ENCODE measurements at regions not wholly inside any gene's neighbourhood (a gene's known extent, or its start where the extent isn't known, plus 50 kb on each side); places are given as distances from the start of the nearest gene placed in this dataset.

DNA sequence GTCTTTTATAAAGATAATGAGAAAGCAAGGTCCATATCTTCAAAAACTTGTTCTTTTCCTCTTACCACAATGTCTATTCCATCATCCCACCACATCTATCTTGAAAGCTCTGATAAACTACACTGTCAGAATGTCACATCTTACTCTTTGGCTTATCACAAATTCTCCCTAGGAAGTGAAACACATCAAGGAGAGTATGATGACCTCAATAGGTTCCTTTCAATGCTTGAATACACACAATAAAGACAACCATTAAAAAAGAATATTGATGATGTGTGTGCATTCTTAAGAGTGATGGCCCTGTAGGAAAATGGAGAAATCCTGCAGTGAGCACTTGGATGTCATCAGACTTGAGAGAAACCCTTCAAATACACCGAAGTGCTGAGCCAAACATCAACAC lies 918.1 kb upstream of the SORCS1 start:
- Histone ChIP-seq H3K18ac (ENCODE audit: extremely low read depth, low read length) (no peak overlapping the region), H3K4ac (replicated peaks; ENCODE audit: insufficient read length, low read depth, low read length) (no peak overlapping the region), H4K20me1 (replicated peaks in 1 of 2; ENCODE audit: control insufficient read depth in 1 of 2, insufficient read depth in 2 of 2, low read length in 2 of 2) (no peaks in the 10 kb centered on the region), H4K8ac (ENCODE audit: extremely low read depth, insufficient read depth, low read length) (no peak overlapping the region), H2BK20ac (ENCODE audit: low read length) (no peak overlapping the region), H2AK5ac (ENCODE audit: low read depth, low read length) (no peak overlapping the region), H3K4me1 (replicated peaks in 1 of 4; ENCODE audit: control insufficient read depth in 3 of 4, insufficient read depth in 4 of 4, low read length in 3 of 4) (peaks cover 0 to 3% (median 0%) of the 10 kb centered on the region in 4 experiments; a peak in 1 of 7 replicates), H2BK5ac (ENCODE audit: low read depth, low read length) (no peak overlapping the region), H3K79me2 (ENCODE audit: control insufficient read depth in 1 of 2, insufficient read depth in 2 of 2, low read length in 2 of 2) (no peaks in the 10 kb centered on the region), H4K91ac (replicated peaks; ENCODE audit: insufficient read length, low read length) (no peak overlapping the region), H3K4me3 (ENCODE audit: extremely low read depth in 1 of 4, insufficient read depth in 2 of 4, low read depth in 3 of 4, low read length in 4 of 4) (no peak overlapping the region), H2BK120ac (replicated peaks; ENCODE audit: low read depth, low read length) (no peak overlapping the region), H2BK12ac (ENCODE audit: low read depth, low read length) (no peak overlapping the region), H3K9ac (replicated peaks in 1 of 4; ENCODE audit: extremely low read depth in 1 of 4, low read depth in 3 of 4, low read length in 3 of 4) (no peak overlapping the region), H3K27ac (ENCODE audit: low read depth, low read length) (no peak overlapping the region), H2BK15ac (ENCODE audit: low read length) (no peak overlapping the region), H3K9me3 (ENCODE audit: insufficient read depth in 2 of 2, low read depth in 1 of 2, low read length in 1 of 2) (no peaks in the 10 kb centered on the region), H4K5ac (ENCODE audit: insufficient read length, low read depth, low read length) (no peak overlapping the region), H2AFZ (ENCODE audit: low read length) (no peak overlapping the region), H3K23me2 (ENCODE audit: low read depth, low read length) (no peaks in the 10 kb centered on the region), H3K79me1 (ENCODE audit: low read depth, low read length) (no peaks in the 10 kb centered on the region), H3K4me2 (ENCODE audit: insufficient read depth in 1 of 2, low read depth in 2 of 2, low read length in 2 of 2) (no peak overlapping the region), H3K56ac (replicated peaks; ENCODE audit: insufficient read length, low read depth, low read length) (no peak overlapping the region), H3K23ac (ENCODE audit: insufficient read length) (no peak overlapping the region), H3K14ac (ENCODE audit: insufficient read length) (no peak overlapping the region), H3K36me3 (ENCODE audit: control insufficient read depth in 2 of 4, insufficient read depth in 4 of 4, low read length in 3 of 4) (no peaks in the 10 kb centered on the region), H3K27me3 (replicated peaks in 1 of 4; ENCODE audit: control insufficient read depth in 3 of 4, extremely low read depth in 1 of 4, insufficient read depth in 3 of 4, low read length in 3 of 4) (peaks cover 0 to 1% (median 0%) of the 10 kb centered on the region in 4 experiments; a peak in 1 of 7 replicates)
- CTCF ChIA-PET (ENCODE audit: partially characterized antibody), result interaction anchor here (0.7 to 1.3 kb wide), 2 partner anchors 28 to 462 kb away, joined by 3 to 4 read pairs; no protein-coding TSS in a partner anchor
- FAIRE-seq, result no peak
- DNase-seq (ENCODE audit: low read depth in 1 of 2, low spot score in 2 of 2), result no peak
- 100% methylated on average over 1 of the region's 1 CpG; no CpG with 5 or more reads in 1 of the 2 experiments for WGBS, 2 experiments (ENCODE audit: extremely low coverage in 1 of 2, insufficient coverage in 1 of 2, insufficient read length in 1 of 2, insufficient replicate concordance in 2 of 2, low coverage in 1 of 2, low lambda C conversion rate in 2 of 2, missing lambda C conversion rate in 1 of 2)
- no peak for TF ChIP-seq RAD21 (IDR thresholded peaks at IDR 0.05 in 1 of 2, conservative IDR thresholded peaks at IDR 0.05 in 1 of 2; ENCODE audit: low read depth in 2 of 2, low read length in 2 of 2)
- no peak for TF ChIP-seq TCF12 (IDR thresholded peaks at IDR 0.05; ENCODE audit: low read depth, low read length)
- TF ChIP-seq CBX5 (IDR thresholded peaks at IDR 0.05; ENCODE audit: low read depth, low read length), result no peak
- POLR2A ChIA-PET (ENCODE audit: partially characterized antibody), result no interaction called here
